ENCODE measurements at regions not wholly inside any gene's neighbourhood (a gene's known extent, or its start where the extent isn't known, plus 50 kb on each side); places are given as distances from the start of the nearest gene placed in this dataset.

- DNase-seq: no peak
Observed at GRCh38 chr4:20302336-20302735, 50.6 kb downstream of the SLIT2 start.

GRCh38 chr4:20305976-20306375 lies 54.3 kb downstream of the SLIT2 start:
- DNase-seq: no peak

- no peak for DNase-seq
Observed at GRCh38 chr4:20311856-20312255, 60.2 kb downstream of the SLIT2 start.

- DNase-seq: no peak
Observed at GRCh38 chr4:20313237-20314030, 61.7 kb downstream of the SLIT2 start.

- DNase-seq: no peak
Observed at GRCh38 chr4:20317424-20317985, 65.8 kb downstream of the SLIT2 start.

GRCh38 chr4:20318001-20318908 lies 66.5 kb downstream of the SLIT2 start:
- no peak for DNase-seq

GRCh38 chr4:20318909-20319277 lies 67.2 kb downstream of the SLIT2 start:
- DNase-seq: no peak

GRCh38 chr4:20319825-20320612 lies 68.3 kb downstream of the SLIT2 start:
- DNase-seq: no peak

- DNase-seq: no peak
Observed at GRCh38 chr4:20323991-20324390, 72.3 kb downstream of the SLIT2 start.

GRCh38 chr4:20326460-20326859 lies 74.8 kb downstream of the SLIT2 start:
- no peak for DNase-seq

GRCh38 chr4:20326977-20327376 lies 75.3 kb downstream of the SLIT2 start:
- DNase-seq: no peak

- DNase-seq: no peak
Observed at GRCh38 chr4:20327808-20328207, 76.1 kb downstream of the SLIT2 start.

- no peak for DNase-seq
Observed at GRCh38 chr4:20331642-20332041, 79.9 kb downstream of the SLIT2 start.

- DNase-seq: no peak
Observed at GRCh38 chr4:20333141-20333715, 81.5 kb downstream of the SLIT2 start.

GRCh38 chr4:20337261-20337664 lies 85.6 kb downstream of the SLIT2 start:
- DNase-seq: no peak

- no peak for DNase-seq
Observed at GRCh38 chr4:20338841-20339240, 87.1 kb downstream of the SLIT2 start.

GRCh38 chr4:20341134-20341738 lies 89.5 kb downstream of the SLIT2 start:
- DNase-seq: no peak

- DNase-seq: no peak
Observed at GRCh38 chr4:20347531-20347930, 95.8 kb downstream of the SLIT2 start.

GRCh38 chr4:20348411-20348810 lies 96.7 kb downstream of the SLIT2 start:
- no peak for DNase-seq

- no peak for DNase-seq
Observed at GRCh38 chr4:20351360-20352162, 99.9 kb downstream of the SLIT2 start.

GRCh38 chr4:20352163-20352431 lies 100.4 kb downstream of the SLIT2 start:
- no peak for DNase-seq

GRCh38 chr4:20353646-20354045 lies 101.9 kb downstream of the SLIT2 start:
- DNase-seq: no peak

Data from GF-D8 (cell line).